WTC11 (cell line): ENCODE measurements at regions not wholly inside any gene's neighbourhood (a gene's known extent, or its start where the extent isn't known, plus 50 kb on each side); places are given as distances from the start of the nearest gene placed in this dataset.

Experiments
- ATAC-seq: fragments of 200-7000 bp; cut with Tn5 transposase; 2 replicates; pipeline ENCODE4 v1.10.0; 2021; ENCODE audit warnings: mild to moderate bottlenecking, moderate library complexity
- CTCF ChIA-PET: fragments of 300-600 bp; sonication (Branson Sonifier 250); formaldehyde crosslinking; loops from one replicate; lab custom pipeline; 2021; ENCODE audit warnings: antibody characterized with exemption; lab: Charles Lee
- POLR2A ChIA-PET: fragments of 350-600 bp; sonication (Branson Sonifier 250); formaldehyde crosslinking; loops from one replicate; lab custom pipeline; 2021; ENCODE audit warnings: antibody characterized with exemption; lab: Charles Lee
- DNase-seq: peaks from one replicate; pipeline ENCODE4 v3.0.0; 2021; ENCODE audit warnings: low spot score
- H3K27ac Mint-ChIP-seq: 2 replicates; pipeline ENCODE4 v1.8.0; 2021; ENCODE audit warnings: mixed read lengths
- H3K27me3 Mint-ChIP-seq: 2 replicates; pipeline ENCODE4 v1.8.0; 2021; ENCODE audit warnings: low read depth, mild to moderate bottlenecking, moderate library complexity, mixed read lengths
- H3K36me3 Mint-ChIP-seq: 2 replicates; pipeline ENCODE4 v1.8.0; 2021; ENCODE audit warnings: mixed read lengths
- H3K4me1 Mint-ChIP-seq: 2 replicates; pipeline ENCODE4 v1.8.0; 2022; ENCODE audit warnings: mixed read lengths
- H3K4me3 Mint-ChIP-seq: 2 replicates; pipeline ENCODE4 v1.8.0; 2021; ENCODE audit warnings: mild to moderate bottlenecking, moderate library complexity, mixed read lengths
- H3K9me3 Mint-ChIP-seq: 2 replicates; pipeline ENCODE4 v1.8.0; 2021; ENCODE audit warnings: mixed read lengths
- CREB1 ChIP-seq: sonication (generic); formaldehyde crosslinking; IDR thresholded peaks from 2 replicates; pipeline ENCODE4 v1.8.0; 2023; ENCODE audit warnings: mild to moderate bottlenecking, missing genetic modification reagents
- CREM ChIP-seq: sonication (generic); formaldehyde crosslinking; IDR thresholded peaks from 2 replicates; pipeline ENCODE4 v1.8.1; 2022; ENCODE audit warnings: mild to moderate bottlenecking, missing genetic modification reagents, moderate library complexity
- ELF4 ChIP-seq: sonication (generic); formaldehyde crosslinking; IDR thresholded peaks from 2 replicates; pipeline ENCODE4 v1.8.1; 2022; ENCODE audit warnings: low read depth, mild to moderate bottlenecking, moderate library complexity, missing genetic modification reagents
- ESRRA ChIP-seq: sonication (generic); formaldehyde crosslinking; IDR thresholded peaks from 2 replicates; pipeline ENCODE4 v1.8.1; 2022; ENCODE audit warnings: mild to moderate bottlenecking, missing genetic modification reagents, borderline replicate concordance
- FOXK1 ChIP-seq: sonication (generic); formaldehyde crosslinking; IDR thresholded peaks from 2 replicates; pipeline ENCODE4 v1.8.0; 2022; ENCODE audit warnings: mild to moderate bottlenecking, moderate library complexity, missing genetic modification reagents
- GABPB1 ChIP-seq: sonication (generic); formaldehyde crosslinking; IDR thresholded peaks from 2 replicates; pipeline ENCODE4 v1.8.1; 2023; ENCODE audit warnings: mild to moderate bottlenecking, missing genetic modification reagents
- MYBL2 ChIP-seq: sonication (generic); formaldehyde crosslinking; IDR thresholded peaks from 2 replicates; pipeline ENCODE4 v1.8.1; 2023; ENCODE audit warnings: mild to moderate bottlenecking, moderate library complexity, missing genetic modification reagents
- PRRX2 ChIP-seq: fragments of 250-450 bp; sonication (Bioruptor Pico); IDR thresholded peaks from 2 replicates; pipeline ENCODE4 v1.8.0; 2021; ENCODE audit warnings: mild to moderate bottlenecking
- SP1 ChIP-seq: sonication (generic); formaldehyde crosslinking; conservative IDR thresholded peaks from 2 replicates; pipeline ENCODE4 v1.8.1; 2022; ENCODE audit warnings: missing genetic modification reagents
- TEAD4 ChIP-seq: sonication (generic); formaldehyde crosslinking; IDR thresholded peaks from 2 replicates; pipeline ENCODE4 v1.8.0; 2022; ENCODE audit warnings: mild to moderate bottlenecking, missing genetic modification reagents
- ZNF121 ChIP-seq: sonication (generic); formaldehyde crosslinking; IDR thresholded peaks from 2 replicates; pipeline ENCODE4 v1.8.0; 2023; ENCODE audit warnings: missing genetic modification reagents
- TF ChIP-seq, protein P1 (sequence below): fragments of 250-450 bp; sonication (Bioruptor Pico); IDR thresholded peaks from 2 replicates; pipeline ENCODE4 v2.1.2; 2022; ENCODE audit warnings: mild to moderate bottlenecking, moderate library complexity
- TF ChIP-seq, protein P2 (sequence below): sonication (generic); formaldehyde crosslinking; IDR thresholded peaks from 2 replicates; pipeline ENCODE4 v1.8.0; 2022; ENCODE audit warnings: mild to moderate bottlenecking, missing genetic modification reagents
- TF ChIP-seq, protein P3 (sequence below): sonication (generic); formaldehyde crosslinking; conservative IDR thresholded peaks from 2 replicates; pipeline ENCODE4 v1.8.1; 2023; ENCODE audit warnings: mild to moderate bottlenecking, low read depth, missing genetic modification reagents, moderate library complexity
- TF ChIP-seq, protein P4 (sequence below): fragments of 250-450 bp; sonication (Bioruptor Pico); IDR thresholded peaks from 2 replicates; pipeline ENCODE4 v1.9.0; 2021; ENCODE audit warnings: mild to moderate bottlenecking
- TF ChIP-seq, protein P5 (sequence below): fragments of 250-450 bp; sonication (Bioruptor Pico); conservative IDR thresholded peaks from 2 replicates; pipeline ENCODE4 v1.9.0; 2021; ENCODE audit warnings: mild to moderate bottlenecking
- TF ChIP-seq, protein P6 (sequence below): sonication (generic); formaldehyde crosslinking; IDR thresholded peaks from 2 replicates; pipeline ENCODE4 v1.8.1; 2023; ENCODE audit warnings: mild to moderate bottlenecking, missing genetic modification reagents, moderate library complexity
- TF ChIP-seq, protein P7 (sequence below): sonication (generic); formaldehyde crosslinking; IDR thresholded peaks from 2 replicates; pipeline ENCODE4 v1.8.1; 2023; ENCODE audit warnings: mild to moderate bottlenecking, moderate library complexity, missing genetic modification reagents
- TF ChIP-seq, protein P8 (sequence below): sonication (generic); formaldehyde crosslinking; IDR thresholded peaks from 2 replicates; pipeline ENCODE4 v1.8.1; 2022; ENCODE audit warnings: mild to moderate bottlenecking, moderate library complexity, missing genetic modification reagents

DNA sequence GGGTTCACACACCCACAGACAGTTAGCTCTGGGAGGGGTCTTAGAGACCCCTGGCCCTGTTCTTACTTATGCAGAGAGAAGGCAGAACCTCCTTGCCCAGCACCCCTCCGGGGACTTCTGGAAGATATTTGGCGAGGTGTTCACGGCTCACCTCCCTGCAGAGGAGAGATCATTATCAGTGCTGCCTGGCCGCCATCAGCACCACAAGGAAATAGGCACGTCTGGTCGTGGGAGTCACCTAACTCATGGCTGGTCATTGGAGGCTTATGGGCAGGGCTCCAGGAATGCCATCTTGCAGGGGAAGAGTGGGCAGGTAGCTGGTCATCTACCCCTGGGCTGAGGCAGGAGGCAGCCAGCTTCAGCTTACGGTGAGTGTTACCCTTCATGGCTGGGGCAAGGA lies 189.4 kb downstream of the RPS24 start (continued):
- TF ChIP-seq, protein P1, sequence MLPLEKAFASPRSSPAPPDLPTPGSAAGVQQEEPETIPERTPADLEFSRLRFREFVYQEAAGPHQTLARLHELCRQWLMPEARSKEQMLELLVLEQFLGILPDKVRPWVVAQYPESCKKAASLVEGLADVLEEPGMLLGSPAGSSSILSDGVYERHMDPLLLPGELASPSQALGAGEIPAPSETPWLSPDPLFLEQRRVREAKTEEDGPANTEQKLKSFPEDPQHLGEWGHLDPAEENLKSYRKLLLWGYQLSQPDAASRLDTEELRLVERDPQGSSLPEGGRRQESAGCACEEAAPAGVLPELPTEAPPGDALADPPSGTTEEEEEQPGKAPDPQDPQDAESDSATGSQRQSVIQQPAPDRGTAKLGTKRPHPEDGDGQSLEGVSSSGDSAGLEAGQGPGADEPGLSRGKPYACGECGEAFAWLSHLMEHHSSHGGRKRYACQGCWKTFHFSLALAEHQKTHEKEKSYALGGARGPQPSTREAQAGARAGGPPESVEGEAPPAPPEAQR (CRISPR knock-in tag) = no peak
- TF ChIP-seq GABPB1 = no peak

DNA sequence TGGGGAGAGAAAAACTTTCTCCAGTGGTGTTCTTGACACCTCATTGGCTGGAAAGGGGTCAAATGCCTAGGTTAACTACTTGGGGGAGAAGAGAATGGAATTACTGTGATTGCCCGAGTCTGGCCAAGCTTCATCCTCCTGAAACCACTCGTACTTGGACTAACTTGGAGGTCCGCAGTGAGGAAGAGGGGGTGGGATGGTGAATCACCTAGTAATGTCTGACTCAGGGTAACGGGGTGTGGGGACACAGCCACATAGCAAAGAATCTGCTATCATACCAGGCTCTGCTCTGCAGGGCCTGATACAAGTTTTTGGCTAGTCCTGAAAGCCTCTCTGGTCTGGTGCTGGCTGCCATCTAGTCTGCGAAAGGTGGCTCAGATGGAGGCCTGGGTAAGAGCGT lies 190.9 kb downstream of the RPS24 start:
- TF ChIP-seq, protein P2, sequence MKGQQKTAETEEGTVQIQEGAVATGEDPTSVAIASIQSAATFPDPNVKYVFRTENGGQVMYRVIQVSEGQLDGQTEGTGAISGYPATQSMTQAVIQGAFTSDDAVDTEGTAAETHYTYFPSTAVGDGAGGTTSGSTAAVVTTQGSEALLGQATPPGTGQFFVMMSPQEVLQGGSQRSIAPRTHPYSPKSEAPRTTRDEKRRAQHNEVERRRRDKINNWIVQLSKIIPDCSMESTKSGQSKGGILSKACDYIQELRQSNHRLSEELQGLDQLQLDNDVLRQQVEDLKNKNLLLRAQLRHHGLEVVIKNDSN (CRISPR knock-in tag) = no peak
- no peak for TF ChIP-seq CREB1 (CRISPR knock-in tag)
- ATAC-seq (no peak), DNase-seq (no peak)
- Mint-ChIP-seq H3K9me3 (peaks cover 12% of the 10 kb centered on the region), H3K27ac (no peak overlapping the region), H3K4me1 (peaks cover 6% of the 10 kb centered on the region), H3K36me3 (no peaks in the 10 kb centered on the region), H3K27me3 (no peaks in the 10 kb centered on the region), H3K4me3 (no peak overlapping the region)
- ChIA-PET CTCF (interaction anchor here (1.0 kb wide), 1 partner anchor 1068 kb away, joined by 3 read pairs; no protein-coding TSS in a partner anchor), POLR2A (no interaction called here)

DNA sequence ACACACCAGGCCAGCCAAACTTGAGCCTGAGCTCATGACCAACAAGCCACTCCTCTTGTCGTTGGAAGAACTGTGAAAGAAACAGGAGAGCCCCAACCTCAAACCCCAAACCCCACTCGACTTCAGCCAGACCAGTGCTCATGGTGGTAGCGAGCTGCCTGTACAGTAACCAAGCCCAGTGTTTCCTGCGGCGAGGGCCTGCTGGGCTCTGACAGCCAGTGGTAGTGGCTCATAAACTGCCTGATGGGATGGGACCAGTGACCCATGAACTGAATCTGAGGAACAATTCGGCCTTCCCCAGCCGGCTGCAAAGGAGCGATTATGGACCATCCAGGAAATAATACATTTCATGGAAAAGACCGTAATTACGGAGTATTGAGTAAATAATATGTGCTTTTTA lies 191.9 kb downstream of the RPS24 start:
- Mint-ChIP-seq H3K4me1 (peaks cover 4% of the 10 kb centered on the region; the same call in 1 of the 2 replicates), H3K4me3 (no peak overlapping the region), H3K27me3 (no peaks in the 10 kb centered on the region), H3K36me3 (no peaks in the 10 kb centered on the region), H3K27ac (no peak overlapping the region), H3K9me3 (peaks cover 2% of the 10 kb centered on the region; the same call in 1 of the 2 replicates)
- DNase-seq (no peak), ATAC-seq (no peak)
- ChIA-PET CTCF (no interaction called here), POLR2A (no interaction called here)
- TF ChIP-seq SP1 (no peak), FOXK1 (no peak), ZNF121 (CRISPR knock-in tag) (no peak), PRRX2 (no peak), MYBL2 (CRISPR knock-in tag) (no peak), CREM (CRISPR knock-in tag) (no peak), ELF4 (CRISPR knock-in tag) (no peak), GABPB1 (no peak), ESRRA (CRISPR knock-in tag) (no peak), TEAD4 (no peak)
- TF ChIP-seq, protein P3, sequence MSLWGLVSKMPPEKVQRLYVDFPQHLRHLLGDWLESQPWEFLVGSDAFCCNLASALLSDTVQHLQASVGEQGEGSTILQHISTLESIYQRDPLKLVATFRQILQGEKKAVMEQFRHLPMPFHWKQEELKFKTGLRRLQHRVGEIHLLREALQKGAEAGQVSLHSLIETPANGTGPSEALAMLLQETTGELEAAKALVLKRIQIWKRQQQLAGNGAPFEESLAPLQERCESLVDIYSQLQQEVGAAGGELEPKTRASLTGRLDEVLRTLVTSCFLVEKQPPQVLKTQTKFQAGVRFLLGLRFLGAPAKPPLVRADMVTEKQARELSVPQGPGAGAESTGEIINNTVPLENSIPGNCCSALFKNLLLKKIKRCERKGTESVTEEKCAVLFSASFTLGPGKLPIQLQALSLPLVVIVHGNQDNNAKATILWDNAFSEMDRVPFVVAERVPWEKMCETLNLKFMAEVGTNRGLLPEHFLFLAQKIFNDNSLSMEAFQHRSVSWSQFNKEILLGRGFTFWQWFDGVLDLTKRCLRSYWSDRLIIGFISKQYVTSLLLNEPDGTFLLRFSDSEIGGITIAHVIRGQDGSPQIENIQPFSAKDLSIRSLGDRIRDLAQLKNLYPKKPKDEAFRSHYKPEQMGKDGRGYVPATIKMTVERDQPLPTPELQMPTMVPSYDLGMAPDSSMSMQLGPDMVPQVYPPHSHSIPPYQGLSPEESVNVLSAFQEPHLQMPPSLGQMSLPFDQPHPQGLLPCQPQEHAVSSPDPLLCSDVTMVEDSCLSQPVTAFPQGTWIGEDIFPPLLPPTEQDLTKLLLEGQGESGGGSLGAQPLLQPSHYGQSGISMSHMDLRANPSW (CRISPR knock-in tag) = no peak
- TF ChIP-seq, protein P4, sequence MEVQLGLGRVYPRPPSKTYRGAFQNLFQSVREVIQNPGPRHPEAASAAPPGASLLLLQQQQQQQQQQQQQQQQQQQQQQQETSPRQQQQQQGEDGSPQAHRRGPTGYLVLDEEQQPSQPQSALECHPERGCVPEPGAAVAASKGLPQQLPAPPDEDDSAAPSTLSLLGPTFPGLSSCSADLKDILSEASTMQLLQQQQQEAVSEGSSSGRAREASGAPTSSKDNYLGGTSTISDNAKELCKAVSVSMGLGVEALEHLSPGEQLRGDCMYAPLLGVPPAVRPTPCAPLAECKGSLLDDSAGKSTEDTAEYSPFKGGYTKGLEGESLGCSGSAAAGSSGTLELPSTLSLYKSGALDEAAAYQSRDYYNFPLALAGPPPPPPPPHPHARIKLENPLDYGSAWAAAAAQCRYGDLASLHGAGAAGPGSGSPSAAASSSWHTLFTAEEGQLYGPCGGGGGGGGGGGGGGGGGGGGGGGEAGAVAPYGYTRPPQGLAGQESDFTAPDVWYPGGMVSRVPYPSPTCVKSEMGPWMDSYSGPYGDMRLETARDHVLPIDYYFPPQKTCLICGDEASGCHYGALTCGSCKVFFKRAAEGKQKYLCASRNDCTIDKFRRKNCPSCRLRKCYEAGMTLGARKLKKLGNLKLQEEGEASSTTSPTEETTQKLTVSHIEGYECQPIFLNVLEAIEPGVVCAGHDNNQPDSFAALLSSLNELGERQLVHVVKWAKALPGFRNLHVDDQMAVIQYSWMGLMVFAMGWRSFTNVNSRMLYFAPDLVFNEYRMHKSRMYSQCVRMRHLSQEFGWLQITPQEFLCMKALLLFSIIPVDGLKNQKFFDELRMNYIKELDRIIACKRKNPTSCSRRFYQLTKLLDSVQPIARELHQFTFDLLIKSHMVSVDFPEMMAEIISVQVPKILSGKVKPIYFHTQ (CRISPR knock-in tag) = no peak
- TF ChIP-seq, protein P5, sequence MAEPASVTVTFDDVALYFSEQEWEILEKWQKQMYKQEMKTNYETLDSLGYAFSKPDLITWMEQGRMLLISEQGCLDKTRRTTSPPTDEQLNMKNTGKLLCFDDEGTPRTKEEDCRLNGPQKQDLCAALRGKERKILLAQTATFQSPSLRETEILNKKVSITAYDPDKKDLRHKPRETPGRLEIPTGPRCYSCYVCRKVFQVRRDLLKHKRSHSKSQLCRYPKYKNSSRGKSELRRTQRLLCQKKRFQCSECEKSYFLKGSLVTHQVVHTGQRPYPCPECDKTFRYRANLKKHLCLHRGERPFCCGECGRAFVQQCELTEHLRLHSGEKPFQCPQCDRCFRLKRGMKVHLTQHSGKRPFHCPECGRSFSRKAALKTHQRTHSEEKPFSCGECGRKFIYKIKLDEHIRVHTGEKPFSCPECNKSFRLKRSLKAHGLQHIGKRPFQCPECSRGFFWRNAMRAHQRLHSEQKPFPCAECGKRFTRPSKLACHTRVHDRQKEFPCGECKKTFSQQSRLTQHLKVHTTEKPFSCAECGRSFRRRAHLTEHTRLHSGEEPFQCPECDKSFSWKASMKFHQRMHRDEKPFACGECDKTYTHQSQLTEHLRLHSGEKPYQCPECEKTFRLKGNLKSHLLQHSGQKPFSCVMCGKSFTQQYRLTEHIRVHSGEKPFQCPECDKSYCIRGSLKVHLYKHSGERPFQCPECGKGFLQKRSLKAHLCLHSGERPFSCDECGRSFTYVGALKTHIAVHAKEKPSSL (CRISPR knock-in tag) = no peak
- TF ChIP-seq, protein P6, sequence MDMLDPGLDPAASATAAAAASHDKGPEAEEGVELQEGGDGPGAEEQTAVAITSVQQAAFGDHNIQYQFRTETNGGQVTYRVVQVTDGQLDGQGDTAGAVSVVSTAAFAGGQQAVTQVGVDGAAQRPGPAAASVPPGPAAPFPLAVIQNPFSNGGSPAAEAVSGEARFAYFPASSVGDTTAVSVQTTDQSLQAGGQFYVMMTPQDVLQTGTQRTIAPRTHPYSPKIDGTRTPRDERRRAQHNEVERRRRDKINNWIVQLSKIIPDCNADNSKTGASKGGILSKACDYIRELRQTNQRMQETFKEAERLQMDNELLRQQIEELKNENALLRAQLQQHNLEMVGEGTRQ (CRISPR knock-in tag) = no peak
- TF ChIP-seq, protein P7, sequence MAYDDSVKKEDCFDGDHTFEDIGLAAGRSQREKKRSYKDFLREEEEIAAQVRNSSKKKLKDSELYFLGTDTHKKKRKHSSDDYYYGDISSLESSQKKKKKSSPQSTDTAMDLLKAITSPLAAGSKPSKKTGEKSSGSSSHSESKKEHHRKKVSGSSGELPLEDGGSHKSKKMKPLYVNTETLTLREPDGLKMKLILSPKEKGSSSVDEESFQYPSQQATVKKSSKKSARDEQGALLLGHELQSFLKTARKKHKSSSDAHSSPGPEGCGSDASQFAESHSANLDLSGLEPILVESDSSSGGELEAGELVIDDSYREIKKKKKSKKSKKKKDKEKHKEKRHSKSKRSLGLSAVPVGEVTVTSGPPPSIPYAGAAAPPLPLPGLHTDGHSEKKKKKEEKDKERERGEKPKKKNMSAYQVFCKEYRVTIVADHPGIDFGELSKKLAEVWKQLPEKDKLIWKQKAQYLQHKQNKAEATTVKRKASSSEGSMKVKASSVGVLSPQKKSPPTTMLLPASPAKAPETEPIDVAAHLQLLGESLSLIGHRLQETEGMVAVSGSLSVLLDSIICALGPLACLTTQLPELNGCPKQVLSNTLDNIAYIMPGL (CRISPR knock-in tag) = no peak
- TF ChIP-seq, protein P8, sequence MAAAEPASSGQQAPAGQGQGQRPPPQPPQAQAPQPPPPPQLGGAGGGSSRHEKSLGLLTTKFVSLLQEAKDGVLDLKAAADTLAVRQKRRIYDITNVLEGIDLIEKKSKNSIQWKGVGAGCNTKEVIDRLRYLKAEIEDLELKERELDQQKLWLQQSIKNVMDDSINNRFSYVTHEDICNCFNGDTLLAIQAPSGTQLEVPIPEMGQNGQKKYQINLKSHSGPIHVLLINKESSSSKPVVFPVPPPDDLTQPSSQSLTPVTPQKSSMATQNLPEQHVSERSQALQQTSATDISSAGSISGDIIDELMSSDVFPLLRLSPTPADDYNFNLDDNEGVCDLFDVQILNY (CRISPR knock-in tag) = no peak
